ENCODE measurements at regions not wholly inside any gene's neighbourhood (a gene's known extent, or its start where the extent isn't known, plus 50 kb on each side); places are given as distances from the start of the nearest gene placed in this dataset.
A peak's percentile ranks its signal among the peaks of the same experiment; 100 is the strongest.

DNA sequence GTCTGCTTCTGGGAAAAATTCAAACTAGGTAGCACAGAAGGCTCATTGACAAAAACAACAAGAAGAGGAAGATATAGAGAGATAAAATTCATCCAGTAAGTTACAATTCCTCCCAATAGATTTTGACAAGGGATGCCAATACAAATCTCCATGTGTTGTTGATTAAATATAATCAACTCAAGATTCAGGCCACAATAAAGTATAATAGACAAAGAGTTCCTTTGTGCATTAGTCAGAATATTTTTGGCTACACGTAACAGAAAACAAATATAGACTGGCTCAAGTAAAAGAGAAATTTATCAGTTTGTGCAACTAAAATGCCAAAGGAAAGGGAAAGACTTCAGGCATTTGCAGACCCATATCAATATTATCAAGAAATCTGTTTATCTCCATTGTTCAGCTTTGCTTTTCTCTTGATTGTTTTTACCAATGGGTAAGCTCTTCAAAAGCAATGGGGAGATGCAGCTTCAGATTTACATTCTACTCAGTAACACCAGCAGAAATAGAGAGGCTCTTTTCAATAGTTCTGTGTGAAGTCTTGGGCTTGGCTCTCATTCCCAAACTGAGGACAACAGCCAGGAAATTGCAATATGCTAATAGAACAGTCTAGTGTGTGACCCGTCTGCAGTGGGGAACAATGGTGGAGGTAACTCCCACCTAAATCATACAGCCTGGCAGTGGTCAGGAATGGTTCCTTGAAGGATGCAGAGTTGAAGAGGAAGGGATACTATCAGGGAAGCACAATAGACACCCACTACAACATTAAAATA lies 77.6 kb upstream of the PROK2 start:
- H3K4me3 Mint-ChIP-seq: no peak overlapping the region
- H3K27ac Mint-ChIP-seq: no peak overlapping the region
- DNase-seq (ENCODE audit: low spot score): no peak

GRCh38 chr3:71859123-71859519 lies 74.2 kb upstream of the PROK2 start:
- H3K27ac Mint-ChIP-seq: no peak overlapping the region
- DNase-seq (ENCODE audit: low spot score): no peak
- peaks cover 6 to 8% of the 10 kb centered on the region in 2 donors for H3K4me1 Mint-ChIP-seq (ENCODE audit: low read depth in 2 of 2)

More for the DNA sequence above, 77.6 kb upstream of the PROK2 start:
- Mint-ChIP-seq H3K27me3 (peaks cover 32 to 46% of the 10 kb centered on the region in 2 donors), H3K4me1 (ENCODE audit: low read depth in 2 of 2) (peaks cover 6 to 8% of the 10 kb centered on the region in 2 donors), H3K36me3 (no peaks in the 10 kb centered on the region), H3K9me3 (no peaks in the 10 kb centered on the region)
- no peak for ATAC-seq

DNA sequence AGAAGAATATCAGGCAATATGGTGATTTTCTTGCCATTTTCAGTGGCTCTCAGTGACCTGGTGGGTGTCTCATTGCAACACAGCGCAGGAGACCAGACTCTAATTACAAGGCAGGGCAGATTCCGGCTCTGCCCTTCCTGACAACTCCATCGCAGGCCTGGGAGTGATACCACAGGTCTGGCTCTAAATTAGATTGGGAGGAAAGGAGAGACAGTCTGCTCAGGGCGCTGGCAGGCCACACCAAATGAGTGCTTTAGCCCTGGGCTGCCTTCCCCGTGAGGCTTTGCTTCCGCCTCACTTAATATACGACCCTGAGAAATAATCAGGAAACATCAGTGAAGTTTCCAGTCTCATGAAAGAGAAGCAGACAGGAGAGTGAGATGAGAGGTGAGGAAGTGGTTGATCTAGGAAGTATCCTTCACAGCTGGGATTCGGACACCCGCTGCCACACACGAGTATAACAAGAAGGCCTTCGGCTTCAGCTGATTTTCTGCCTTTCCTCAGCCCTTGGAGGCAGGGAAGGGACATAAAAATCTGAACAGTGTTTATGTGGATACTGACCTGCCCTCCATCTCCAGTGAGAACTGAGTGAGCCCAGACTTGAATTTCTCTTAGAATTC lies 73.7 kb upstream of the PROK2 start:
- H3K36me3 Mint-ChIP-seq: no peaks in the 10 kb centered on the region
- no peak overlapping the region for H3K27ac Mint-ChIP-seq
- ATAC-seq (no peak), DNase-seq (ENCODE audit: low spot score) (no peak)
- no peak overlapping the region for H3K4me3 Mint-ChIP-seq
- H3K27me3 Mint-ChIP-seq: peaks cover 14 to 16% of the 10 kb centered on the region in 2 donors
- no peaks in the 10 kb centered on the region for H3K9me3 Mint-ChIP-seq
- H3K4me1 Mint-ChIP-seq (ENCODE audit: low read depth in 2 of 2): peaks cover 6 to 8% of the 10 kb centered on the region in 2 donors

More at GRCh38 chr3:71859123-71859519, 74.2 kb upstream of the PROK2 start:
- no peak overlapping the region for H3K4me3 Mint-ChIP-seq
- peaks cover 18 to 19% of the 10 kb centered on the region in 2 donors for H3K27me3 Mint-ChIP-seq
- H3K9me3 Mint-ChIP-seq: no peaks in the 10 kb centered on the region
- ATAC-seq: peak in 1 of 2 donors; percentile 71
- H3K36me3 Mint-ChIP-seq: no peaks in the 10 kb centered on the region

DNA sequence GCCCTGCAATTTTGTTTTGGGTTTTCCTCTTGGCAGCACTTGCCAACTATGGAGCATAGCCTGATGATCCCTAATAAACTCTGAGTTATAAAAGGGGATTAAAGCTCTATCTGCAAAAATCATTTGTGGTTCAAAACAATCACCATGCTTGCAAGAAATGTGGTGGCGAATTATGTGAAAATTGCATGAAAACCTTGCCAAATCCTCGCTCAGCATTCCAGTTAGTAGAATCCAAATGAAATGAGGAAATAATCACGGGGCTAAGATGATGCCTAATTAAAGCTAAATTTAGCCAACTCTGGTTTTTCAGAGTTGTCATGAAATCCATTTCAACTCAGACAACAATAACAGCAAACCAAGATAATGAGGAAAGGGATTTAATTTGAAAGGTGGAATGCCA lies 73.0 kb upstream of the PROK2 start:
- H3K27ac Mint-ChIP-seq: no peak overlapping the region
- peaks cover 6 to 8% of the 10 kb centered on the region in 2 donors for H3K4me1 Mint-ChIP-seq (ENCODE audit: low read depth in 2 of 2)
- no peak for ATAC-seq
- no peak for DNase-seq (ENCODE audit: low spot score)
- peaks cover 10 to 13% of the 10 kb centered on the region in 2 donors for H3K27me3 Mint-ChIP-seq
- no peaks in the 10 kb centered on the region for H3K36me3 Mint-ChIP-seq
- no peak overlapping the region for H3K4me3 Mint-ChIP-seq
- no peaks in the 10 kb centered on the region for H3K9me3 Mint-ChIP-seq

DNA sequence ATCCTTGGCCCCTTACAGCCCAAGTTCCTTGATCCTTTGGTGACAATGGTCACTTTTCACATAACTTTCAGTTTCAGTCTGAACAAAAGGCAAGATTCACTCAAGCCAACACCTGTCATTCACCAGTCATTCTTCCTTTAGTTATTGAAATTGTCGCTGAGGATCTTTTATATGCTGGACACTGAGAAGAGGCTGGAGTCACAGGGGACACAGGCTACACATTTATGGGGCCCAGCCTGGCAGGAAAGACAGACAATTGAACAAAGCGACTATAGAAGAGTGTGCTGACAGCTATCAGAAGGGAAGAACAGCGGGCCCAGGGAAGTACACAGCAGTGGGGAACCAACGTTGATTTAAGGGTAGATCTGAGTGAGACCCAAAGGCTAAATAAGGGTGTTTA lies 69.8 kb upstream of the PROK2 start:
- ATAC-seq (no peak), DNase-seq (ENCODE audit: low spot score) (no peak)
- no peak overlapping the region for H3K4me3 Mint-ChIP-seq
- H3K4me1 Mint-ChIP-seq (ENCODE audit: low read depth in 2 of 2): peaks cover 6 to 8% of the 10 kb centered on the region in 2 donors
- no peak overlapping the region for H3K27ac Mint-ChIP-seq
- H3K36me3 Mint-ChIP-seq: no peaks in the 10 kb centered on the region
- no peaks in the 10 kb centered on the region for H3K9me3 Mint-ChIP-seq
- H3K27me3 Mint-ChIP-seq: peaks cover 6 to 13% of the 10 kb centered on the region in 2 donors

DNA sequence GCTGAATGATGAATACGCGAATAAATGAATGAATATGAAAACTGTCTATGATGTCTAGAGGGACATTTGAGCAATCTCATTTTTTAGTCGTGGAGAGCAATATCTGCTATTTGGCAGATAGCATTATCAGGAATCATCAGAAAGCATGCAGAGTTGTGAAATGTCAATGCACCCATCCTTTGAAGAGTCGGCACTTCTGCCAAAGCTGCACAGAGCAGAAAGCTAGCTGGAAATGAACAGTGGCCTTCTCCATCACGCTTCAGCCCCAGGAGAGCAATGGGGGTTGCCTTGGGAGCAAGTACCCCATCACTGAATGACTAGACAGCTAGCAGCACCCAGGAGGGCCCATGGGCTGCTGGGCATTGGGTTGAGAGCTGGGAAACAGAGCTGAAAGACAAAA lies 69.1 kb upstream of the PROK2 start:
- DNase-seq (ENCODE audit: low spot score): no peak
- H3K27ac Mint-ChIP-seq: no peak overlapping the region
- H3K4me1 Mint-ChIP-seq (ENCODE audit: low read depth in 2 of 2): peaks cover 6 to 7% of the 10 kb centered on the region in 2 donors
- ATAC-seq: no peak
- peaks cover 6 to 13% of the 10 kb centered on the region in 2 donors for H3K27me3 Mint-ChIP-seq
- H3K36me3 Mint-ChIP-seq: no peaks in the 10 kb centered on the region
- H3K4me3 Mint-ChIP-seq: no peak overlapping the region
- H3K9me3 Mint-ChIP-seq: no peaks in the 10 kb centered on the region

GRCh38 chr3:71851878-71852277 lies 66.9 kb upstream of the PROK2 start:
- Mint-ChIP-seq H3K9me3 (no peaks in the 10 kb centered on the region), H3K36me3 (no peaks in the 10 kb centered on the region), H3K4me1 (ENCODE audit: low read depth in 2 of 2) (no peaks in the 10 kb centered on the region), H3K27ac (no peak overlapping the region), H3K4me3 (no peak overlapping the region), H3K27me3 (peaks cover 6 to 14% of the 10 kb centered on the region in 2 donors)
- DNase-seq (ENCODE audit: low spot score) (no peak), ATAC-seq (no peak)

DNA sequence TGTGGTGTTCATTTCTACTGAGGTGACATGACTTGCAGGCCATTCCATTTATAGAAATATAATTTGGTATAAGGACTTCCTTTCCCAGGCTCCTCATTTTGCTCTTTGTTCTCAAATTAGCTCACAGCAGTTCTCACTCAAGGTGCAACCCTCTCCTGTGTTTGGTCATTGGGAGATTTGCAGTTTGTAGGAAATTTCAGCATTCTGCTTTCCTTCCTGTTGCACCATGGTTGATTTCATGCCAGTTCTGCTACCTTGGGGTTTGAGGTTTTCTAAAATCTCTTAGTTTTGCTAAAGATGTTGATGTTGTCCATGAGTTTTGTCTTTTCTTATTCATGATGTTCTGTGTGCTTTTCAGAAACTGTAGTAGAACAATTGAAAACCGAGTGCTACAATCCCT lies 65.7 kb upstream of the PROK2 start:
- H3K9me3 Mint-ChIP-seq: no peaks in the 10 kb centered on the region
- no peak overlapping the region for H3K4me3 Mint-ChIP-seq

GRCh38 chr3:71849681-71850080 lies 64.7 kb upstream of the PROK2 start:
- Mint-ChIP-seq H3K9me3 (no peaks in the 10 kb centered on the region), H3K4me3 (no peak overlapping the region), H3K36me3 (no peaks in the 10 kb centered on the region), H3K4me1 (ENCODE audit: low read depth in 2 of 2) (no peaks in the 10 kb centered on the region), H3K27me3 (peaks cover 9 to 28% of the 10 kb centered on the region in 2 donors), H3K27ac (no peak overlapping the region)
- no peak for DNase-seq (ENCODE audit: low spot score)
- ATAC-seq: no peak

More for the DNA sequence above, 65.7 kb upstream of the PROK2 start:
- ATAC-seq (no peak), DNase-seq (ENCODE audit: low spot score) (no peak)
- peaks cover 6 to 22% of the 10 kb centered on the region in 2 donors for H3K27me3 Mint-ChIP-seq
- H3K4me1 Mint-ChIP-seq (ENCODE audit: low read depth in 2 of 2): no peaks in the 10 kb centered on the region
- H3K27ac Mint-ChIP-seq: no peak overlapping the region
- no peaks in the 10 kb centered on the region for H3K36me3 Mint-ChIP-seq

GRCh38 chr3:71847794-71848193 lies 62.8 kb upstream of the PROK2 start:
- Mint-ChIP-seq H3K27me3 (peaks cover 17 to 37% of the 10 kb centered on the region in 2 donors), H3K9me3 (no peaks in the 10 kb centered on the region), H3K4me1 (ENCODE audit: low read depth in 2 of 2) (no peaks in the 10 kb centered on the region), H3K27ac (no peak overlapping the region), H3K4me3 (no peak overlapping the region), H3K36me3 (no peaks in the 10 kb centered on the region)
- ATAC-seq (no peak), DNase-seq (ENCODE audit: low spot score) (no peak)

DNA sequence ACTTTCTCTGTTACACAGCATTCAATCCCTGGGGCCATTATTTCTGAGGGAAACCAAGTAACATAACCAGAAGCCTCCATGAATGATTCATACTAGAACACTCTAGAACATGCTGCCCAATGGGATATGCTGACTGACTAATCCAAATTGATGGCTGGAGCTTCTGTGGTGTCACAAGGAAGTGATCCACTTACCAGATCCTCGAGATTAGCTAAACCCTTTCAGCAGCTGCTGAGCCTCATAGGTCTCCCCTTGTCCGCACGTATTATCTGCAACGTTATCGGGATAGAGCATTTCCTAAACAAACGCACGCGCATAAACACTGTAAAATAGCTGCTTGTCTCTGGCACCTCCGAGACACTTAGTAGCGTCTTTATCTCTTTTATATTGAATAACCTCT lies 61.2 kb upstream of the PROK2 start:
- H3K27me3 Mint-ChIP-seq: peaks cover 15 to 35% of the 10 kb centered on the region in 2 donors
- no peaks in the 10 kb centered on the region for H3K9me3 Mint-ChIP-seq
- no peak overlapping the region for H3K4me3 Mint-ChIP-seq
- no peaks in the 10 kb centered on the region for H3K36me3 Mint-ChIP-seq
- no peaks in the 10 kb centered on the region for H3K4me1 Mint-ChIP-seq (ENCODE audit: low read depth in 2 of 2)
- no peak for ATAC-seq
- no peak overlapping the region for H3K27ac Mint-ChIP-seq
- DNase-seq (ENCODE audit: low spot score): no peak

DNA sequence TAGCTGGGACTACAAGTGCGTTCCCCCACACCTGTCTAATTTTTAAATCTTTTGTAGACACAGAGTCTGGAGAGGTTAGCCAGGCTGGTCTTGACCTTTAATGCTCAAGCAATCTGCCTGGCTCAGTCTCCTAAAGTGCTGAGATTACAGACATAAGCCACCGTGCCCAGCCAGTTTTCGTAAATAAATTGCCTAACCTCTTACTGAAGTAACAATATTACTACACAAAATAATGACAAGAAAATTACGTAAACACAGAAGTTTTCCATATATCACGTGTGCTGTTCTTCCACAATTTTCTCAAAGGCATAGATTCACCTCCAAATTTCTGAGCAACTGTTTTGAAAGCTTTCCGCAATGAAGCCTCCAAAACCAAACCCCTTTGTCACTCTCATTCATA lies 58.1 kb upstream of the PROK2 start:
- ATAC-seq (no peak), DNase-seq (ENCODE audit: low spot score) (no peak)
- Mint-ChIP-seq H3K4me1 (ENCODE audit: low read depth in 2 of 2) (no peaks in the 10 kb centered on the region), H3K27me3 (peaks cover 14 to 31% of the 10 kb centered on the region in 2 donors), H3K27ac (no peak overlapping the region), H3K9me3 (no peaks in the 10 kb centered on the region), H3K36me3 (no peaks in the 10 kb centered on the region), H3K4me3 (no peak overlapping the region)

DNA sequence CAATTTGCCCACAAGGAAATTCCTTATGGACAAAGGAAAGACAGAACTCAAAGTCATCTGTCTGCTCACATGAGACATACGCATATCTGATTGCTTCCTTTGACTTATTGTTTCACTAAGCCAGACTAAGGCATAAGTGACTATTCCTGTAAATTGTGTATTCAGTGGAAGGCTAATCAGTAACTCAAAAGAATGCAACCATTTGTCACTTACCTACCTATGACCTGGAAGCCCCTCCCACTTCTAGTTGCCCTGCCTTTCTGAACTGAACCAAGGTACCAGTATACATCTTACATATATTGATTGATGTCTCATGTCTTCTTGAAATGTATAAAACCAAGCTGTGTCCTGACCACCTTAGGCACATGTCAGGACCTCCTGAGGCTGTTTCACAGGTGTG lies 53.5 kb upstream of the PROK2 start:
- Mint-ChIP-seq H3K27ac (no peak overlapping the region), H3K9me3 (no peaks in the 10 kb centered on the region), H3K36me3 (no peaks in the 10 kb centered on the region), H3K27me3 (peaks cover 3 to 7% of the 10 kb centered on the region in 2 donors), H3K4me1 (ENCODE audit: low read depth in 2 of 2) (no peaks in the 10 kb centered on the region), H3K4me3 (no peak overlapping the region)
- ATAC-seq: no peak
- no peak for DNase-seq (ENCODE audit: low spot score)
